GM13976 (cell line): ENCODE measurements at regions not wholly inside any gene's neighbourhood (a gene's known extent, or its start where the extent isn't known, plus 50 kb on each side); places are given as distances from the start of the nearest gene placed in this dataset.

ENCODE experiments used
- DNase-seq: peaks from one replicate; pipeline ENCODE4 v3.0.0; 2012; ENCODE audit warnings: low spot score
- CTCF ChIP-seq: IDR thresholded peaks from 2 replicates; pipeline ENCODE4 v1.5.1; 2012; ENCODE audit warnings: borderline replicate concordance, mild to moderate bottlenecking; ENCODE audit not compliant: insufficient read depth; ENCODE audit errors: extremely low read depth, missing control alignments, control extremely low read depth
- in situ Hi-C: fragments of 300-500 bp; cut with MboI; formaldehyde crosslinking; loops from one replicate; pipeline ENCODE4 v1.12.0; 2022; ENCODE audit warnings: low sequenced_read_pairs, mixed read lengths, inconsistent platforms; ENCODE audit not compliant: unreplicated experiment

GRCh38 chr5:175784230-175784629 lies 87.1 kb upstream of the CPLX2 start:
- DNase-seq: no peak
- in situ Hi-C loops: no loop called here

GRCh38 chr5:175785681-175786080 lies 85.7 kb upstream of the CPLX2 start:
- no peak for DNase-seq
- TF ChIP-seq CTCF: no peak
- in situ Hi-C loops: no loop called here

More at GRCh38 chr5:175784230-175784629, 87.1 kb upstream of the CPLX2 start:
- TF ChIP-seq CTCF: no peak

- no peak for TF ChIP-seq CTCF
- DNase-seq: no peak
- in situ Hi-C loops: no loop called here
Observed at GRCh38 chr5:175788155-175788787, 83.1 kb upstream of the CPLX2 start.

- TF ChIP-seq CTCF: no peak
- in situ Hi-C loops: no loop called here
- DNase-seq: no peak
Observed at GRCh38 chr5:175789670-175790069, 81.7 kb upstream of the CPLX2 start.

- TF ChIP-seq CTCF: no peak
- no peak for DNase-seq
- in situ Hi-C loops: no loop called here
Observed at GRCh38 chr5:175790796-175791195, 80.6 kb upstream of the CPLX2 start.

- in situ Hi-C loops: no loop called here
- DNase-seq: no peak
- TF ChIP-seq CTCF: no peak
Observed at GRCh38 chr5:175795959-175796358, 75.4 kb upstream of the CPLX2 start.
